ENCODE measurements at regions not wholly inside any gene's neighbourhood (a gene's known extent, or its start where the extent isn't known, plus 50 kb on each side); places are given as distances from the start of the nearest gene placed in this dataset.

DNA sequence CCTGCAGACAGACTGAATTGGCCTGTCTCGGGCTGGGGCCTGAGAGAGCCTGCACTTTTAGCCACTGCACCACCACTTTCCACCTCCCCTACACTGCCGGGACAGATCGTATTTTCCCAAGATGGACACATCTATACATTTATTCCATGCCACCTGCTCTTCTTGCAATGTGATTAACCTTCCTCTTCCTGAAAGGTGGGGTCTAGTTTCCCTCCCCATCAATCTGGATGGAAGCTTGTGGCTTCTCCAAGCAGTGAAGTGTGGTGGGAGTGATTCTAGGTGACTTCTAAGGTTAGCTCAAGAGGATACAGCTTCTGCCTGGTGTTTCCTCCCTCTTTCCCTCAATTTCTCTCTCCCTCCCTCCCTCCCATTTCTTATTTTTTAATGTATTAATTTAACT, 143.7 kb downstream of the GPCPD1 start:
- Histone ChIP-seq H3K9me3 (ENCODE audit: control extremely low read depth in 1 of 3, control insufficient read depth in 2 of 3, insufficient read depth in 1 of 3, low read length in 2 of 3) (peaks cover 0 to 16% (median 0%) of the 10 kb centered on the region in 3 donors), H3K4me3 (ENCODE audit: control extremely low read depth in 1 of 5, extremely low read depth in 1 of 5, insufficient read depth in 1 of 5, low read depth in 2 of 5, low read length in 4 of 5) (no peak overlapping the region), H3K79me2 (ENCODE audit: control insufficient read depth, insufficient read depth, low read length) (no peaks in the 10 kb centered on the region), H3K27me3 (replicated peaks in 1 of 4; ENCODE audit: control extremely low read depth in 1 of 4, control insufficient read depth in 3 of 4, insufficient read depth in 4 of 4, low read length in 3 of 4) (peaks cover 0 to 32% (median 0%) of the 10 kb centered on the region in 4 experiments), H3K27ac (ENCODE audit: low read length in 2 of 2) (no peak overlapping the region), H3K36me3 (replicated peaks in 1 of 2; ENCODE audit: control extremely low read depth in 1 of 2, control insufficient read depth in 1 of 2, extremely low read depth in 1 of 2, insufficient read depth in 2 of 2, low read length in 1 of 2) (no peaks in the 10 kb centered on the region), H3K9ac (ENCODE audit: low read length) (no peak overlapping the region), H2AFZ (ENCODE audit: insufficient read depth, low read depth, low read length, poor library complexity, severe bottlenecking) (no peak overlapping the region), H4K20me1 (ENCODE audit: control insufficient read depth, insufficient read depth, low read length, poor library complexity, severe bottlenecking) (no peaks in the 10 kb centered on the region), H3K4me2 (replicated peaks; ENCODE audit: low read depth, low read length, poor library complexity, severe bottlenecking) (no peak overlapping the region), H3K4me1 (ENCODE audit: control insufficient read depth in 2 of 2, insufficient read depth in 2 of 2, low read length in 2 of 2) (no peaks in the 10 kb centered on the region)
- no peaks in the 10 kb centered on the region for H3K9me3 Mint-ChIP-seq (ENCODE audit: insufficient read depth)
- H3K4me3 Mint-ChIP-seq: no peak overlapping the region
- H3K27me3 Mint-ChIP-seq: peaks cover 24% of the 10 kb centered on the region
- ChIA-PET CTCF (interaction anchor here (0.6 kb wide), 1 partner anchor 19 kb away, joined by 4 read pairs; no protein-coding TSS in a partner anchor), POLR2A (no interaction called here)
- no peak overlapping the region for H3K27ac Mint-ChIP-seq
- WGBS (ENCODE audit: insufficient coverage): 54% methylated on average over 3 of the region's 3 CpGs
- H3K4me1 Mint-ChIP-seq: no peaks in the 10 kb centered on the region
- intact Hi-C loops (cut with micrococcal nuclease): no loop called here
- DNase-seq (no peak), ATAC-seq (ENCODE audit: low read depth) (no peak)
- TF ChIP-seq, protein P1, sequence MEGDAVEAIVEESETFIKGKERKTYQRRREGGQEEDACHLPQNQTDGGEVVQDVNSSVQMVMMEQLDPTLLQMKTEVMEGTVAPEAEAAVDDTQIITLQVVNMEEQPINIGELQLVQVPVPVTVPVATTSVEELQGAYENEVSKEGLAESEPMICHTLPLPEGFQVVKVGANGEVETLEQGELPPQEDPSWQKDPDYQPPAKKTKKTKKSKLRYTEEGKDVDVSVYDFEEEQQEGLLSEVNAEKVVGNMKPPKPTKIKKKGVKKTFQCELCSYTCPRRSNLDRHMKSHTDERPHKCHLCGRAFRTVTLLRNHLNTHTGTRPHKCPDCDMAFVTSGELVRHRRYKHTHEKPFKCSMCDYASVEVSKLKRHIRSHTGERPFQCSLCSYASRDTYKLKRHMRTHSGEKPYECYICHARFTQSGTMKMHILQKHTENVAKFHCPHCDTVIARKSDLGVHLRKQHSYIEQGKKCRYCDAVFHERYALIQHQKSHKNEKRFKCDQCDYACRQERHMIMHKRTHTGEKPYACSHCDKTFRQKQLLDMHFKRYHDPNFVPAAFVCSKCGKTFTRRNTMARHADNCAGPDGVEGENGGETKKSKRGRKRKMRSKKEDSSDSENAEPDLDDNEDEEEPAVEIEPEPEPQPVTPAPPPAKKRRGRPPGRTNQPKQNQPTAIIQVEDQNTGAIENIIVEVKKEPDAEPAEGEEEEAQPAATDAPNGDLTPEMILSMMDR (IDR thresholded peaks at IDR 0.05): no peak
- TF ChIP-seq EZH2 (IDR thresholded peaks at IDR 0.05; ENCODE audit: borderline replicate concordance, insufficient read depth, low read depth, low read length, poor library complexity, severe bottlenecking): no peak

DNA sequence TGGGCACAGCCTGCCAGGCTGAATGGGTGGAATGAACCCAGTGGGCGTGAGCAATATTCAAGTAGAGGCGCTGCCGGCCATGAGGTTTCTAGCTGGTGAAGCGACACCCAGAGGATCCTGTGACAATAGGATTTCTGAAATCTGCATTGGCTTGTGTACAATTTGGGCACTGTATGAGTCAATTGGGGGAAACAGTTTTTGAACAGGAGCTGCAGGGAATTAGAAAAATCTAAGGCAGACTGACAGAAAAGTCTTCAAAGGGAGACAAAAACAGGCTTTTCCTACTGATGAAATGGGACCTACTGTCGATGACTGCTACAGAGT, 145.2 kb downstream of the GPCPD1 start:
- H3K27ac ChIP-seq (ENCODE audit: low read length in 2 of 2): no peak overlapping the region
- no peak overlapping the region for H3K4me2 ChIP-seq (replicated peaks; ENCODE audit: low read depth, low read length, poor library complexity, severe bottlenecking)
- ChIA-PET CTCF (no interaction called here), POLR2A (no interaction called here)
- no peaks in the 10 kb centered on the region for H3K79me2 ChIP-seq (ENCODE audit: control insufficient read depth, insufficient read depth, low read length)
- no peak overlapping the region for H3K27ac Mint-ChIP-seq
- no peak for TF ChIP-seq EZH2 (IDR thresholded peaks at IDR 0.05; ENCODE audit: borderline replicate concordance, insufficient read depth, low read depth, low read length, poor library complexity, severe bottlenecking)
- TF ChIP-seq, protein P1 (IDR thresholded peaks at IDR 0.05): no peak
- no peak overlapping the region for H3K4me3 ChIP-seq (ENCODE audit: control extremely low read depth in 1 of 5, extremely low read depth in 1 of 5, insufficient read depth in 1 of 5, low read depth in 2 of 5, low read length in 4 of 5)
- WGBS (ENCODE audit: insufficient coverage): 89% methylated on average over 5 of the region's 5 CpGs
- H4K20me1 ChIP-seq (ENCODE audit: control insufficient read depth, insufficient read depth, low read length, poor library complexity, severe bottlenecking): no peaks in the 10 kb centered on the region
- H3K4me3 Mint-ChIP-seq: no peak overlapping the region
- no peaks in the 10 kb centered on the region for H3K36me3 ChIP-seq (replicated peaks in 1 of 2; ENCODE audit: control extremely low read depth in 1 of 2, control insufficient read depth in 1 of 2, extremely low read depth in 1 of 2, insufficient read depth in 2 of 2, low read length in 1 of 2)
- H2AFZ ChIP-seq (ENCODE audit: insufficient read depth, low read depth, low read length, poor library complexity, severe bottlenecking): no peak overlapping the region
- no peaks in the 10 kb centered on the region for H3K4me1 Mint-ChIP-seq
- DNase-seq (no peak), ATAC-seq (ENCODE audit: low read depth) (no peak)
- no peak overlapping the region for H3K9ac ChIP-seq (ENCODE audit: low read length)
- peaks cover 3% of the 10 kb centered on the region for H3K9me3 Mint-ChIP-seq (ENCODE audit: insufficient read depth)
- intact Hi-C loops (cut with micrococcal nuclease): no loop called here
- peaks cover 0 to 32% (median 0%) of the 10 kb centered on the region in 4 experiments for H3K27me3 ChIP-seq (replicated peaks in 1 of 4; ENCODE audit: control extremely low read depth in 1 of 4, control insufficient read depth in 3 of 4, insufficient read depth in 4 of 4, low read length in 3 of 4)
- H3K27me3 Mint-ChIP-seq: peaks cover 37% of the 10 kb centered on the region
- H3K9me3 ChIP-seq (ENCODE audit: control extremely low read depth in 1 of 3, control insufficient read depth in 2 of 3, insufficient read depth in 1 of 3, low read length in 2 of 3): peaks cover 0 to 16% (median 0%) of the 10 kb centered on the region in 3 donors
- H3K4me1 ChIP-seq (ENCODE audit: control insufficient read depth in 2 of 2, insufficient read depth in 2 of 2, low read length in 2 of 2): no peaks in the 10 kb centered on the region
